Ishikawa (cell line): ENCODE measurements at regions not wholly inside any gene's neighbourhood (a gene's known extent, or its start where the extent isn't known, plus 50 kb on each side); places are given as distances from the start of the nearest gene placed in this dataset.

Source experiments
- CEBPB ChIP-seq: IDR thresholded peaks from 2 replicates; pipeline ENCODE4 v1.6.1; 2012
- CREB1 ChIP-seq: IDR thresholded peaks from 2 replicates; pipeline ENCODE4 v1.6.1; 2012; ENCODE audit warnings: low read depth
- EGR1 ChIP-seq: IDR thresholded peaks from 2 replicates; pipeline ENCODE4 v1.6.1; 2012
- EP300 ChIP-seq: IDR thresholded peaks from 2 replicates; pipeline ENCODE4 v1.6.1; 2012; ENCODE audit warnings: borderline replicate concordance
- FOXM1 ChIP-seq: IDR thresholded peaks from 2 replicates; pipeline ENCODE4 v1.6.1; 2012; ENCODE audit warnings: low read depth, borderline replicate concordance
- MAX ChIP-seq: IDR thresholded peaks from 2 replicates; pipeline ENCODE4 v1.6.1; 2012
- NFIC ChIP-seq: IDR thresholded peaks from 2 replicates; pipeline ENCODE4 v1.6.1; 2012
- RAD21 ChIP-seq: IDR thresholded peaks from 2 replicates; pipeline ENCODE4 v1.6.1; 2012; ENCODE audit warnings: low read depth
- REST ChIP-seq: IDR thresholded peaks from 2 replicates; pipeline ENCODE4 v1.6.1; 2012; ENCODE audit warnings: low read depth, mild to moderate bottlenecking
- TAF1 ChIP-seq: IDR thresholded peaks from 2 replicates; pipeline ENCODE4 v1.6.1; 2012; ENCODE audit warnings: low read depth, mild to moderate bottlenecking
- TCF12 ChIP-seq: IDR thresholded peaks from 2 replicates; pipeline ENCODE4 v1.6.1; 2012; ENCODE audit warnings: low read depth
- TEAD4 ChIP-seq: IDR thresholded peaks from 2 replicates; pipeline ENCODE4 v1.6.1; 2012
- USF1 ChIP-seq: IDR thresholded peaks from 2 replicates; pipeline ENCODE4 v1.6.1; 2012
- YY1 ChIP-seq: IDR thresholded peaks from 2 replicates; pipeline ENCODE4 v1.6.1; 2012; ENCODE audit warnings: low read depth
- ZBTB7A ChIP-seq: IDR thresholded peaks from 2 replicates; pipeline ENCODE4 v1.6.1; 2012; ENCODE audit warnings: low read depth

GRCh38 chr10:31687663-31688482 is 240.8 kb downstream of the ARHGAP12 start:
- no peak for TF ChIP-seq FOXM1
- TF ChIP-seq RAD21: no peak
- no peak for TF ChIP-seq TCF12
- no peak for TF ChIP-seq CREB1
- TF ChIP-seq ZBTB7A: no peak
- no peak for TF ChIP-seq EP300
- TF ChIP-seq TAF1: no peak

GRCh38 chr10:31686599-31686998 is 242.0 kb downstream of the ARHGAP12 start:
- no peak for TF ChIP-seq ZBTB7A
- TF ChIP-seq MAX: no peak
- no peak for TF ChIP-seq EP300
- TF ChIP-seq TCF12: no peak

GRCh38 chr10:31683682-31684081 is 244.9 kb downstream of the ARHGAP12 start:
- TF ChIP-seq TCF12 (no peak), USF1 (peak; percentile 30; the same call in 1 of the 2 replicates), REST (no peak), MAX (no peak), YY1 (no peak), CEBPB (no peak), TEAD4 (no peak), NFIC (no peak)

- TF ChIP-seq EGR1 (no peak), RAD21 (no peak), YY1 (no peak), USF1 (no peak), EP300 (no peak), FOXM1 (no peak), CEBPB (no peak), CREB1 (no peak), TCF12 (no peak), ZBTB7A (no peak), NFIC (no peak), TAF1 (no peak), TEAD4 (no peak), REST (no peak), MAX (no peak)
These were observed 248.7 kb downstream of the ARHGAP12 start for GRCh38 chr10:31679936-31680335.

- TF ChIP-seq REST (no peak), CEBPB (no peak)
These were observed 249.8 kb downstream of the ARHGAP12 start for GRCh38 chr10:31678575-31679516.
